Osteoblast (primary cell): ENCODE measurements at regions not wholly inside any gene's neighbourhood (a gene's known extent, or its start where the extent isn't known, plus 50 kb on each side); places are given as distances from the start of the nearest gene placed in this dataset.
"Not testable (repeated sequence)": the region's sequence is repeated elsewhere in the genome, so short reads cannot be mapped to it uniquely, and the experiment has no call there.

Experiments
- DNase-seq: peaks from one replicate; pipeline ENCODE4 v3.0.0; 2011; ENCODE audit warnings: low spot score, mixed read lengths; ENCODE audit not compliant: insufficient read length; ENCODE audit errors: missing footprints
- H2AFZ ChIP-seq: 2 replicates; pipeline ENCODE4 v1.6.0; 2011; ENCODE audit warnings: mild to moderate bottlenecking, low read length
- H3K27ac ChIP-seq: 2 replicates; pipeline ENCODE4 v1.5.1; 2011; ENCODE audit warnings: mild to moderate bottlenecking, low read depth, low read length, moderate library complexity
- H3K27me3 ChIP-seq: 2 replicates; pipeline ENCODE4 v1.6.0; 2012; ENCODE audit warnings: mild to moderate bottlenecking, control low read depth, inconsistent platforms, low read length, moderate library complexity; ENCODE audit not compliant: insufficient read depth
- H3K36me3 ChIP-seq: 2 replicates; pipeline ENCODE4 v1.5.1; 2011; ENCODE audit warnings: mild to moderate bottlenecking, low read length, control low read depth, moderate library complexity; ENCODE audit not compliant: insufficient read depth
- H3K4me1 ChIP-seq: 2 replicates; pipeline ENCODE4 v1.5.1; 2011; ENCODE audit warnings: mild to moderate bottlenecking, low read length, control low read depth, moderate library complexity; ENCODE audit not compliant: insufficient read depth
- H3K4me2 ChIP-seq: 2 replicates; pipeline ENCODE4 v1.6.0; 2011; ENCODE audit warnings: mild to moderate bottlenecking, low read length; ENCODE audit not compliant: insufficient read depth
- H3K4me3 ChIP-seq: fragments of 200-600 bp; sonication (generic); 3 replicates; pipeline ENCODE4 v1.5.1; 2012; ENCODE audit warnings: mild to moderate bottlenecking, low read length, inconsistent platforms; ENCODE audit not compliant: insufficient read depth
- H3K79me2 ChIP-seq: 2 replicates; pipeline ENCODE4 v1.6.0; 2012; ENCODE audit warnings: mild to moderate bottlenecking, low read length, control low read depth, inconsistent platforms; ENCODE audit not compliant: insufficient read depth
- H3K9me3 ChIP-seq: 2 replicates; pipeline ENCODE4 v1.5.1; 2011; ENCODE audit warnings: low read depth, low read length, control low read depth
- H4K20me1 ChIP-seq: 2 replicates; pipeline ENCODE4 v1.6.0; 2012; ENCODE audit warnings: mild to moderate bottlenecking, low read length, control low read depth; ENCODE audit not compliant: insufficient read depth
- TF ChIP-seq, protein P1 (sequence below): IDR thresholded peaks from 2 replicates; pipeline ENCODE4 v1.5.1; 2011; ENCODE audit warnings: mild to moderate bottlenecking, low read depth, low read length, moderate library complexity; ENCODE audit errors: extremely low read depth

- no peaks in the 10 kb centered on the region for H3K9me3 ChIP-seq
- H4K20me1 ChIP-seq = no peaks in the 10 kb centered on the region
- DNase-seq = no peak
- no peak overlapping the region for H2AFZ ChIP-seq
- no peaks in the 10 kb centered on the region for H3K4me1 ChIP-seq
- no peak overlapping the region for H3K4me3 ChIP-seq
- H3K79me2 ChIP-seq = no peaks in the 10 kb centered on the region
- TF ChIP-seq, protein P1, sequence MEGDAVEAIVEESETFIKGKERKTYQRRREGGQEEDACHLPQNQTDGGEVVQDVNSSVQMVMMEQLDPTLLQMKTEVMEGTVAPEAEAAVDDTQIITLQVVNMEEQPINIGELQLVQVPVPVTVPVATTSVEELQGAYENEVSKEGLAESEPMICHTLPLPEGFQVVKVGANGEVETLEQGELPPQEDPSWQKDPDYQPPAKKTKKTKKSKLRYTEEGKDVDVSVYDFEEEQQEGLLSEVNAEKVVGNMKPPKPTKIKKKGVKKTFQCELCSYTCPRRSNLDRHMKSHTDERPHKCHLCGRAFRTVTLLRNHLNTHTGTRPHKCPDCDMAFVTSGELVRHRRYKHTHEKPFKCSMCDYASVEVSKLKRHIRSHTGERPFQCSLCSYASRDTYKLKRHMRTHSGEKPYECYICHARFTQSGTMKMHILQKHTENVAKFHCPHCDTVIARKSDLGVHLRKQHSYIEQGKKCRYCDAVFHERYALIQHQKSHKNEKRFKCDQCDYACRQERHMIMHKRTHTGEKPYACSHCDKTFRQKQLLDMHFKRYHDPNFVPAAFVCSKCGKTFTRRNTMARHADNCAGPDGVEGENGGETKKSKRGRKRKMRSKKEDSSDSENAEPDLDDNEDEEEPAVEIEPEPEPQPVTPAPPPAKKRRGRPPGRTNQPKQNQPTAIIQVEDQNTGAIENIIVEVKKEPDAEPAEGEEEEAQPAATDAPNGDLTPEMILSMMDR = no peak
- H3K27ac ChIP-seq = no peak overlapping the region
- H3K4me2 ChIP-seq = no peak overlapping the region
- no peaks in the 10 kb centered on the region for H3K36me3 ChIP-seq
- H3K27me3 ChIP-seq = no peaks in the 10 kb centered on the region
Measured at GRCh38 chr11:92046103-92046502, 178.5 kb upstream of the FAT3 start.

DNA sequence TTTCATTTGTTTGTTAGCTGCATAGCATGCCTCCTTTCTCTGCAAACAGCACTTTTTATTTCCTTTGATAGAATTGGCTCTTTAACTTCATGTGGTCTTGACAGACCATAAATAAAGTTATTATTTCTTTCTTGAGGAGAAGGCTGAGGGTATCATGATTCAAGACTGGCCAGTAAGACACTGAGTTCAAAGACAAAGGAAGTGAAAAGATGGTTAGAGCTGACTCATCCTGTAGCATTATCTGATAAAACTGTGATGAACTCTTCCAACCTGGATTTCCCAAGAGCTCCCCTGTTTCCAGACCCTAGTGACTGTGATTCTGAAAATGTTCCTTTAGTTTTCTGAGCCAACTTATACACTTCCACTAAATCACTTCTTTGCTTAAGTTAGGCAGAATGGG lies 179.3 kb upstream of the FAT3 start:
- Histone ChIP-seq H3K36me3 (no peaks in the 10 kb centered on the region), H3K27ac (no peak overlapping the region), H3K4me1 (no peaks in the 10 kb centered on the region), H3K4me3 (no peak overlapping the region), H4K20me1 (no peaks in the 10 kb centered on the region), H3K79me2 (no peaks in the 10 kb centered on the region), H3K9me3 (no peaks in the 10 kb centered on the region), H3K4me2 (no peak overlapping the region), H3K27me3 (no peaks in the 10 kb centered on the region), H2AFZ (no peak overlapping the region)
- no peak for DNase-seq
- TF ChIP-seq, protein P1 = no peak

- no peaks in the 10 kb centered on the region for H3K36me3 ChIP-seq
- no peak overlapping the region for H3K4me2 ChIP-seq
Measured at GRCh38 chr11:92035488-92035887, 189.1 kb upstream of the FAT3 start.

DNA sequence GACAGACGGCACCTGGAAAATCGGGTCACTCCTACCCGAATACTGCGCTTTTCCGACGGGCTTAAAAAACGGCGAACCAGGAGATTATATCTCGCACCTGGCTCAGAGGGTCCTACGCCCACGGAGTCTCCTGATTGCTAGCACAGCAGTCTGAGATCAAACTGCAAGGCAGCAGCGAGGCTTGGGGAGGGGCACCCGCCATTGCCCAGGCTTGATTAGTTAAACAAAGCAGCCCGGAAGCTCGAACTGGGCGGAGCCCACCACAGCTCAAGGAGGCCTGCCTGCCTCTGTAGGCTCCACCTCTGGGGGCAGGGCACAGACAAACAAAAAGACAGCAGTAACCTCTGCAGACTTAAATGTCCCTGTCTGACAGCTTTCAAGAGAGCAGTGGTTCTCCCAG lies 197.5 kb upstream of the FAT3 start:
- not testable (repeated sequence) for H3K36me3 ChIP-seq, H3K27me3 ChIP-seq, H3K27ac ChIP-seq, H3K9me3 ChIP-seq, DNase-seq, H3K4me2 ChIP-seq, H3K4me1 ChIP-seq, H3K79me2 ChIP-seq, H2AFZ ChIP-seq, H4K20me1 ChIP-seq, H3K4me3 ChIP-seq

More at GRCh38 chr11:92035488-92035887, 189.1 kb upstream of the FAT3 start:
- Histone ChIP-seq H3K27ac (no peak overlapping the region), H4K20me1 (no peaks in the 10 kb centered on the region), H2AFZ (no peak overlapping the region), H3K27me3 (no peaks in the 10 kb centered on the region), H3K4me1 (no peaks in the 10 kb centered on the region), H3K9me3 (no peaks in the 10 kb centered on the region), H3K4me3 (no peak overlapping the region), H3K79me2 (no peaks in the 10 kb centered on the region)
- TF ChIP-seq, protein P1 = no peak
- no peak for DNase-seq

DNA sequence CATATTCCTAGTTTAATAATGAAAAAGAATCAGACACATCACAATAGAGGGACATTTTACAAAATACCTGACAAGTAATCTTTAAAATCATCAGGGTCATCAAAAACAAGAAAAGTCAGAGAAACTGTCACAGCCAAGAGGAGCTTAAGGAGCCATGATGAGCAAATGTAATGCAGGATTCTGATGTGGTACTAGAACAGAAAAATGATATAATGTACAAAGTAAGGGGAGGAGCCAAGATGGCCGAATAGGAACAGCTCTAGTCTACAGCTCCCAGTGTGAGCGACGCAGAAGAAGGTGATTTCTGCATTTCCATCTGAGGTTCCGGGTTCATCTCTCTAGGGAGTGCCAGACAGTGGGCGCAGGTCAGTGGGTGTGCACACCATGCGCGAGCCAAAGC lies 198.0 kb upstream of the FAT3 start:
- H3K4me1 ChIP-seq = no peaks in the 10 kb centered on the region
- DNase-seq = no peak
- H3K4me3 ChIP-seq = no peak overlapping the region
- H3K9me3 ChIP-seq = no peaks in the 10 kb centered on the region
- no peaks in the 10 kb centered on the region for H4K20me1 ChIP-seq
- H3K4me2 ChIP-seq = no peak overlapping the region
- no peaks in the 10 kb centered on the region for H3K27me3 ChIP-seq
- no peaks in the 10 kb centered on the region for H3K36me3 ChIP-seq
- H3K27ac ChIP-seq = no peak overlapping the region
- TF ChIP-seq, protein P1 = no peak
- no peaks in the 10 kb centered on the region for H3K79me2 ChIP-seq
- no peak overlapping the region for H2AFZ ChIP-seq
